Gastroesophageal sphincter (tissue), 4 donors: ENCODE measurements at regions not wholly inside any gene's neighbourhood (a gene's known extent, or its start where the extent isn't known, plus 50 kb on each side); places are given as distances from the start of the nearest gene placed in this dataset.

Experiments used
- ATAC-seq: fragments of 150-250 bp; one replicate; pipeline ENCODE4 v1.9.1; 2016; ENCODE audit warnings: mild to moderate bottlenecking, moderate library complexity
- H3K27ac ChIP-seq, 4 donors: fragments of 200-600 bp; sonication (generic) in 3 of 4; 1 replicate in 3 of 4; 2 replicates in 1 of 4; pipeline ENCODE4 v1.5.1; 2016 to 2019
- H3K27me3 ChIP-seq: fragments of 200-600 bp; sonication (generic); one replicate; pipeline ENCODE4 v1.5.1; 2019
- H3K36me3 ChIP-seq, 2 donors: fragments of 200-600 bp; sonication (generic); one replicate each; pipeline ENCODE4 v1.5.1; 2019; ENCODE audit warnings: control low read depth in 1 of 2
- H3K4me1 ChIP-seq, 3 donors: fragments of 200-600 bp; sonication (generic); 1 replicate in 2 of 3; 2 replicates in 1 of 3; pipeline ENCODE4 v1.5.1; 2016 to 2019; ENCODE audit warnings: control low read depth in 2 of 3
- H3K4me3 ChIP-seq, 2 donors: fragments of 200-600 bp; sonication (generic); one replicate each; pipeline ENCODE4 v1.5.1; 2019; ENCODE audit warnings: mild to moderate bottlenecking in 1 of 2, moderate library complexity in 1 of 2
- H3K9me3 ChIP-seq, 3 donors: fragments of 200-600 bp; sonication (generic); one replicate each; pipeline ENCODE4 v1.5.1; 2017 to 2019; ENCODE audit warnings: control low read depth in 2 of 3
- EP300 ChIP-seq: sonication (generic); formaldehyde crosslinking; IDR thresholded peaks from one replicate; pipeline ENCODE4 v1.6.1; 2017; ENCODE audit warnings: antibody characterized with exemption, mild to moderate bottlenecking
- POLR2A ChIP-seq, 2 donors: fragments of 450-650 bp; IDR thresholded peaks; one replicate each; pipeline ENCODE4 v1.6.1; 2017; ENCODE audit warnings: antibody characterized with exemption in 2 of 2, mild to moderate bottlenecking in 2 of 2, moderate library complexity in 1 of 2
- POLR2AphosphoS5 ChIP-seq: sonication (generic); formaldehyde crosslinking; IDR thresholded peaks from one replicate; pipeline ENCODE4 v1.6.1; 2017; ENCODE audit warnings: antibody characterized with exemption
- WGBS, 2 donors: methylation state at CpG; one replicate each; pipeline ENCODE4 v1.1.5; 2018; ENCODE audit warnings: low coverage in 1 of 2; 5-methylcytosine and 5-hydroxymethylcytosine counted together
- TF ChIP-seq, protein P1 (sequence below), 4 experiments: fragments of 200-600 bp in 2 of 4; fragments of 450-650 bp in 2 of 4; sonication (generic) in 1 of 4; IDR thresholded peaks; one replicate each; pipeline ENCODE4 v1.5.1; 2017 to 2019; ENCODE audit warnings: antibody characterized with exemption in 4 of 4, mild to moderate bottlenecking in 2 of 4, moderate library complexity in 2 of 4

DNA sequence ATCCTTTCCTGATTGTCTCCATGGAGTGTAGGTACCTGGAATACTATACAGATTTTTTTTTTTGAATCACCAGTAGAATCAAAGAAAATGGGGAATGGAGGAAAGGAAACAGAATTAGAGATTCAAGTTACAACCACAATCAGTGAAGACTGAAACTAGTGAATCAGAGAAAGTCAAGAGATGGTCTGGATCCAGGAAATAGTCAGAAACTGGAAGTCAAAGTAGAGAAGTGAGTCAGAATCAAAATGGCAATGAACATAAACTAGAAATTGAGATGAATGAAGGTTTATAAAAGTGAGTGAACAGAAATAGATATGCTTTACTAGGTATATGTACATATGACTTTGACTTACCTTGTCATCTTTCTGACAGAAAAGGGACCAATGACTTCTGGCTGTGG, 579.0 kb downstream of the PLCL1 start:
- Histone ChIP-seq H3K9me3 (no peaks in the 10 kb centered on the region), H3K4me3 (no peak overlapping the region), H3K27ac (no peak overlapping the region), H3K4me1 (no peaks in the 10 kb centered on the region), H3K27me3 (no peaks in the 10 kb centered on the region), H3K36me3 (no peaks in the 10 kb centered on the region)
- TF ChIP-seq, protein P1, sequence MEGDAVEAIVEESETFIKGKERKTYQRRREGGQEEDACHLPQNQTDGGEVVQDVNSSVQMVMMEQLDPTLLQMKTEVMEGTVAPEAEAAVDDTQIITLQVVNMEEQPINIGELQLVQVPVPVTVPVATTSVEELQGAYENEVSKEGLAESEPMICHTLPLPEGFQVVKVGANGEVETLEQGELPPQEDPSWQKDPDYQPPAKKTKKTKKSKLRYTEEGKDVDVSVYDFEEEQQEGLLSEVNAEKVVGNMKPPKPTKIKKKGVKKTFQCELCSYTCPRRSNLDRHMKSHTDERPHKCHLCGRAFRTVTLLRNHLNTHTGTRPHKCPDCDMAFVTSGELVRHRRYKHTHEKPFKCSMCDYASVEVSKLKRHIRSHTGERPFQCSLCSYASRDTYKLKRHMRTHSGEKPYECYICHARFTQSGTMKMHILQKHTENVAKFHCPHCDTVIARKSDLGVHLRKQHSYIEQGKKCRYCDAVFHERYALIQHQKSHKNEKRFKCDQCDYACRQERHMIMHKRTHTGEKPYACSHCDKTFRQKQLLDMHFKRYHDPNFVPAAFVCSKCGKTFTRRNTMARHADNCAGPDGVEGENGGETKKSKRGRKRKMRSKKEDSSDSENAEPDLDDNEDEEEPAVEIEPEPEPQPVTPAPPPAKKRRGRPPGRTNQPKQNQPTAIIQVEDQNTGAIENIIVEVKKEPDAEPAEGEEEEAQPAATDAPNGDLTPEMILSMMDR (IDR thresholded peaks at IDR 0.05) = no peak
- no peak for ATAC-seq

DNA sequence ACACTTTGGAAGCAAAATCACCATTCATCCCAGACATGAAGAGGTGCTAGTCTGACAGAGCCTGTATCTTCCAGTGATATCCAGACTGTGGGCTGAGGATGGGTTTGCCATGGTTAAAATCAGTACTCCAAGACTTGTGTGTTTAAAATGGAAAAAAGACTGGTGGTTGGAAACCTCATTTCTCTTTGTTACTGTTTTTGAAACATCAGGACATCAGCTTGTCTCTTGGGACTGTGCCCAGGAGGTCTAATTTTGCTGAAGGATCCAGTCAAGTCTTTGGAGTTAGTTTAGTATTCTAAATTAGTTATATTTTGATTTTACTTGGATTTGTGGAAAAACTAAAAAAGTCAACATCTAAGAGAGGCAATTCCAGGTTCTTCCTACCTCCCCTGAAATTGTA, 578.4 kb downstream of the PLCL1 start:
- no peaks in the 10 kb centered on the region for H3K27me3 ChIP-seq
- no peak for ATAC-seq
- H3K4me1 ChIP-seq = no peaks in the 10 kb centered on the region
- H3K36me3 ChIP-seq = no peaks in the 10 kb centered on the region
- H3K27ac ChIP-seq = no peak overlapping the region
- no peaks in the 10 kb centered on the region for H3K9me3 ChIP-seq
- H3K4me3 ChIP-seq = no peak overlapping the region
- TF ChIP-seq, protein P1 (IDR thresholded peaks at IDR 0.05) = no peak
- TF ChIP-seq POLR2AphosphoS5 (no peak), POLR2A (IDR thresholded peaks at IDR 0.05) (no peak), EP300 (no peak)

DNA sequence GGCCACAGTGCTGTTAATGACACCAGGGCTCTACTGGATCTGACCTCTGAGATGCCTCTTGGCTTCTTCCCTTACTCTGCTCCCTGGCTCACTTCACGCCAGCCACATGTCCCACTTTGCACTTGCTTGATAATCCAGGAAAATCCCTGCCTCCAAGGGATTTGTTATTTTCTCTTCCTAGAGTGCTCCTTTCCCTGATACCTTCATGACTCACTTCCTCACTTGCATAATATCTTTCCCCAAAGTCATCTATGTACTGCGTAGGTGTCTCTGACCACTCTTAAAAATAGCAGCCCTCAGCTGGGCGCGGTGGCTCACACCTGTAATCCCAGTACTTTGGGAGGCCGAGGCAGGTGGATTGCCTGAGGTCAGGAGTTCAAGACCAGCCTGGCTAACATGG, 572.3 kb downstream of the PLCL1 start:
- TF ChIP-seq, protein P1 (IDR thresholded peaks at IDR 0.05) = no peak
- no peak for TF ChIP-seq EP300
- no peak for TF ChIP-seq POLR2A (IDR thresholded peaks at IDR 0.05)
- TF ChIP-seq POLR2AphosphoS5 = no peak
- ATAC-seq = no peak
- no peaks in the 10 kb centered on the region for H3K9me3 ChIP-seq
- H3K27ac ChIP-seq = no peak overlapping the region
- H3K36me3 ChIP-seq = no peaks in the 10 kb centered on the region
- no peaks in the 10 kb centered on the region for H3K27me3 ChIP-seq
- H3K4me3 ChIP-seq = no peak overlapping the region
- no peaks in the 10 kb centered on the region for H3K4me1 ChIP-seq
- 69% methylated on average over 2 of the region's 5 CpGs; no CpG with 5 or more reads in 1 of the 2 donors for WGBS, 2 donors

DNA sequence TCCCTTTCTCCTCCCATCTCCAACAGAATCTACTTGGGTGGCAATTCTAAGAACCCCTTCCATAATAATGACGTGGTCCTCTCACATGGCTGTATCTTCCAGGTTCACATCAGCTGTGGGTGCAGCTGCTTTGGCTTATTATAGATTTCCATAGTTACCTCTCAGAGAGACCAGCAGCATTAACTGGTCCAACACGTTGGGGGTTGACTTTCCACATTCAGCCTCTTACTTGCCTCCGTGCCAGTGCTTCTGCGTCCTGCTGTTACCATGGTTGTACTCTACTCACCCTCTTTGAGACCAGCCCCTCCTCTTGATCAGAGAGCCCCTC, 570.7 kb downstream of the PLCL1 start:
- no peaks in the 10 kb centered on the region for H3K9me3 ChIP-seq
- no peak overlapping the region for H3K27ac ChIP-seq
- no peak overlapping the region for H3K4me3 ChIP-seq
- no peak for ATAC-seq
- no peaks in the 10 kb centered on the region for H3K27me3 ChIP-seq
- WGBS, 2 donors = 41 to 46% methylated on average over 4 of the region's 4 CpGs
- TF ChIP-seq, protein P1 (IDR thresholded peaks at IDR 0.05) = no peak
- TF ChIP-seq POLR2AphosphoS5 (no peak), POLR2A (IDR thresholded peaks at IDR 0.05) (no peak), EP300 (no peak)
- no peaks in the 10 kb centered on the region for H3K4me1 ChIP-seq
- no peaks in the 10 kb centered on the region for H3K36me3 ChIP-seq

DNA sequence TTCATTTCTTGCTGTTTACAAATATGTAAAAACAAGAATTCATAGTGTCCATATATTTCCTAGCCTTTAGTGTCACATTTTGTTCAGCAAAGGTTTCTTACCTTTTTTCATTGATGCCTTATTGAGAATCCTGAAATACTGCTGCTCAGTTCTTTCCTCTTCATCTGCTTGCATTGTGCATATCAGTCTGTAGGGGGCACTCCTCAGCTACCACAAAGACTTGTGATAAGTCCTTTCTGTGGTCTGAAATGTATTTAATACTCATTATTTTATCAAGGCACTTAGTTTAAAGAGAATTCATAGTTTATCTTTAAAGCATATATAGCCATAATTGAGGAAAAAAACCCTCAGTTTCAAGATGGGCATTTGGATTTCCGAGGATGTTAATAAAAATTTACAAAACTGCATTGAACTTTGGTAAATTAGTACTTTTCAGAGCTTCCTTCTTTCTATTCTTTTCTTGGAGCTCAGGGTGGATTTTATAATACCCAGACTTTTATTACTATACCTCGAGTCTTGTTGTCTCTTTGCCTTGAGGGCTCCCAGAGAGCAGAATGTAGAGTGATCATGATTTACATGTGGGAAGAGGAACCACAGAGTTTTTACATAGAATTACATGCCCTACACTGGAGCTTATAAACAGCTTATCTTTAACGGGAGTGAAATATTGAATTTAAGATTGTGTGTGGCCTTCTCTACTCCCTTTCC, 570.1 kb downstream of the PLCL1 start:
- no peaks in the 10 kb centered on the region for H3K4me1 ChIP-seq
- H3K4me3 ChIP-seq = no peak overlapping the region
- WGBS, 2 donors = 14 to 25% methylated on average over 3 of the region's 3 CpGs
- no peaks in the 10 kb centered on the region for H3K27me3 ChIP-seq
- H3K9me3 ChIP-seq = no peaks in the 10 kb centered on the region
- H3K27ac ChIP-seq = no peak overlapping the region
- ATAC-seq = no peak
- H3K36me3 ChIP-seq = no peaks in the 10 kb centered on the region
- TF ChIP-seq POLR2AphosphoS5 = no peak
- TF ChIP-seq, protein P1 (IDR thresholded peaks at IDR 0.05) = peak in 1 of 4 experiments; percentile 37
